K562 (cell line): ENCODE measurements at regions not wholly inside any gene's neighbourhood (a gene's known extent, or its start where the extent isn't known, plus 50 kb on each side); places are given as distances from the start of the nearest gene placed in this dataset.

ENCODE experiments used
- CUX1 ChIP-seq: fragments of 200-800 bp; sonication (Bioruptor generic); IDR thresholded peaks from 2 replicates; pipeline ENCODE4 v1.6.1; 2016; ENCODE audit warnings: missing genetic modification characterization, missing compliant biosample characterization
- FOXK1 ChIP-seq: sonication (generic); formaldehyde crosslinking; IDR thresholded peaks from 2 replicates; pipeline ENCODE4 v1.8.0; 2022; ENCODE audit warnings: missing genetic modification reagents, mild to moderate bottlenecking, borderline replicate concordance
- MAFF ChIP-seq: IDR thresholded peaks from 2 replicates; pipeline ENCODE4 v1.6.1; 2012; ENCODE audit warnings: low read length, improper control_type of control experiment
- RBFOX2 ChIP-seq: fragments of 200-400 bp; formaldehyde crosslinking; IDR thresholded peaks from 2 replicates; pipeline ENCODE4 v1.6.1; 2017; ENCODE audit warnings: low read depth, mild to moderate bottlenecking, low read length, moderate library complexity
- RBM22 ChIP-seq: fragments of 200-400 bp; formaldehyde crosslinking; IDR thresholded peaks from 2 replicates; pipeline ENCODE4 v1.6.1; 2018; ENCODE audit warnings: low read length, low read depth; ENCODE audit not compliant: poor library complexity, severe bottlenecking
- ZBTB26 ChIP-seq: fragments of 450-650 bp; formaldehyde crosslinking; IDR thresholded peaks from 2 replicates; pipeline ENCODE4 v1.4.0; 2022; ENCODE audit warnings: missing genetic modification characterization

GRCh38 chr3:8145661-8146060 is 356.0 kb upstream of the LMCD1 start (continued):
- TF ChIP-seq CUX1 (CRISPR knock-in tag) (no peak), MAFF (no peak), FOXK1 (CRISPR knock-in tag) (no peak), ZBTB26 (CRISPR knock-in tag) (no peak), RBM22 (no peak), RBFOX2 (no peak)
